Skeletal muscle satellite cell (primary cell): ENCODE measurements at regions not wholly inside any gene's neighbourhood (a gene's known extent, or its start where the extent isn't known, plus 50 kb on each side); places are given as distances from the start of the nearest gene placed in this dataset.

Experiments used
- H3K27me3 ChIP-seq: 2 replicates; pipeline ENCODE4 v1.7.0; 2013; ENCODE audit warnings: low read length; ENCODE audit not compliant: control insufficient read depth, insufficient read depth
- H3K36me3 ChIP-seq: 2 replicates; pipeline ENCODE4 v1.7.0; 2013; ENCODE audit warnings: mild to moderate bottlenecking, control low read depth, low read length; ENCODE audit not compliant: insufficient read depth
- H3K4me1 ChIP-seq: 2 replicates; pipeline ENCODE4 v1.7.0; 2013; ENCODE audit warnings: low read length; ENCODE audit not compliant: control insufficient read depth, insufficient read depth
- H3K4me2 ChIP-seq: 2 replicates; pipeline ENCODE4 v1.7.0; 2013; ENCODE audit warnings: mild to moderate bottlenecking, low read length
- H3K4me3 ChIP-seq: 2 replicates; pipeline ENCODE4 v1.7.0; 2013; ENCODE audit warnings: low read length
- H3K9ac ChIP-seq: 2 replicates; pipeline ENCODE4 v1.7.0; 2013; ENCODE audit warnings: mild to moderate bottlenecking, low read depth, low read length, moderate library complexity
- H3K9me3 ChIP-seq: replicated peaks from 2 replicates; pipeline ENCODE4 v1.7.0; 2013; ENCODE audit warnings: mild to moderate bottlenecking, control low read depth, low read length

DNA sequence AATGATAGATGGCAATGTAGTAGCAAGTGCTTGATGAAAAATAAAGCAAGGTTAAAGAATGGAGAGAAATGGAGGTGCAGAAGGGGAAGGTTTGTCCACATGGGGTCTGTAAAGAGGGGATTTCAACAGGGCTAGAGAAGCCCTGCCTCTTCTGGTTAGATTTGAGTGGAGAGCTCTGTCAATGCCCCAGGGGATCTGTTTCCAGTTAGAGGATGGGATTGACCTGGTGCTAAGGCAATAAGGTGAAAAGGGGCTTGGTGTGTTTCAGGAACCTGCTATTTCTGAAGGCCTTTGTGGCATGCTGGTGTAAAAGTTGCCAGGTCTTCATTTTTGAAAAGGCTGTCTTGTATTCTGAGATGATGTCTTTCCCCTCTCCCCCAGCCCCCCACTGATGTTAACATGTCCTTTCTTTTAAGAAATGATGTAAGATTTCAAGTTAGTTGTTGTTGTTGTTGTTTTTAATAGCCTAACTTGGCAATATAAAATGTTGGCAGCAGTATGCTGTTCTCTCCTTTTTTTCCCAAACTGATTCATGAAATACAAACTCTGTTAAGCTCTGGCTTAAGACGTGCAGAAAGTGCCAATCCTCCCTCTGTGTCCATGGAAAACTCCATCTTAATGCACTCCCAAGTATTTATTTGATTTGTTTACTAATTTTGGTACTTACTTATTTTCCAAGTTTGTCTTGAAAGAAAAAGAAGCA, 370.3 kb upstream of the ADGRL2 start:
- no peak overlapping the region for H3K4me2 ChIP-seq
- H3K36me3 ChIP-seq = no peaks in the 10 kb centered on the region
- no peaks in the 10 kb centered on the region for H3K9me3 ChIP-seq
- H3K9ac ChIP-seq = no peak overlapping the region
- no peaks in the 10 kb centered on the region for H3K27me3 ChIP-seq
- no peaks in the 10 kb centered on the region for H3K4me1 ChIP-seq
- H3K4me3 ChIP-seq = no peak overlapping the region

DNA sequence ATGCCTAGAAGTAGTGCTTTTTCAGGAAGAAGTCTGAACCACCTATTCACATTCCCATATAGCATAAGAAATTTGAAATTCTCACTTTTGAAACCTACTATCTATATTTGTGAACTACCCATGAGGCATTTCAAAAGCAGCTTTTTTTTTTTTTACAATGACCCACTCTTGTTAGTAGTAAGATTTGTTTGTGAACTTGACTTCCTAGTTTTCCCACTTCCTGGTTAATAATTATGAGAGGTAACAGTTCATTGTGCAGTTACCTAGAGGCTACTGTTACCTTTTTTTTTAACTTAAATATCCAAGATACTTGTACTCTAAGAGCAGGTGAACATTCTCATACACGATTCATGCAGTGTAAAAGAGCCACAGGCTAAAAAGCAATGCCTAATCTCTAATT, 371.7 kb upstream of the ADGRL2 start:
- Histone ChIP-seq H3K36me3 (no peaks in the 10 kb centered on the region), H3K9ac (no peak overlapping the region), H3K27me3 (no peaks in the 10 kb centered on the region), H3K4me3 (no peak overlapping the region), H3K4me2 (no peak overlapping the region), H3K4me1 (no peaks in the 10 kb centered on the region), H3K9me3 (no peaks in the 10 kb centered on the region)

DNA sequence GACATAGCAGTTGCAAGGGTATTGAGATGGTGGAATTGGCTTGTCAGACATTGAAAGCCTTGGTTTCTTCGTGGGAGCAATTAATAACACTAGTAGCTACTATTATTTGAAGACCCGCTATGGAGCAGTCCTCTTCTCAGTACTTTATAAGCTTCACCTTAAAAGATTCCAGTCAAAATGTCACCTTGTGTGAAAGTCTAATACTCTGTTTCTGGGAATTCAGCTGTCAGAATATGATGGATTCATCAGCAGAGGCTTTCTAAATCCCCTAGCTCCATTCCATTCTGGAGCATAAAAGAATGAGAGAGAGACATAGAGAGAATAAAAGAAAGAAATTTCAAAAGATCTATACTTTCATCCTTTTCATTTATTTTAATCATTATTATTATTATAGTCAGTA, 375.9 kb upstream of the ADGRL2 start:
- Histone ChIP-seq H3K27me3 (no peaks in the 10 kb centered on the region), H3K9ac (no peak overlapping the region), H3K36me3 (no peaks in the 10 kb centered on the region), H3K4me1 (no peaks in the 10 kb centered on the region), H3K9me3 (no peaks in the 10 kb centered on the region), H3K4me2 (no peak overlapping the region), H3K4me3 (no peak overlapping the region)

DNA sequence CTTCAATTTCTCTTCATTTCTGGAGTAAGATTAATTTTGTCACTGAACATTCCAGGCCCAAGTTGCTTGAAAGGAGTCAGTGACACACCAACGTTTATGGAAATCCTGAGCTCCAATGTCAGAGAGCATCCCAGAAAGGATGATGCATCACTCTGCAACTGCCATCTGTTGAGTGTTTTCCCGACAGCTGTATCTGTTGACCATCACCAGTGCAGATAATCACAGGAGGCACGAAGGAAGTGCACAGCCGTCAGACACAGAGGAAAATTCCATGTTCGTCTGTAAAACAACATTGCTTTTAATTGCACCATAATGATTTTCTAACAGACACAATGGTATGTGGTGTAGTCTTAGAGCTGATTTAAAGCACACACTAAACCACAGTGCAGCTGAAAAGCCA, 376.7 kb upstream of the ADGRL2 start:
- Histone ChIP-seq H3K36me3 (no peaks in the 10 kb centered on the region), H3K4me2 (no peak overlapping the region), H3K9ac (no peak overlapping the region), H3K4me3 (no peak overlapping the region), H3K4me1 (no peaks in the 10 kb centered on the region), H3K9me3 (no peaks in the 10 kb centered on the region), H3K27me3 (no peaks in the 10 kb centered on the region)

DNA sequence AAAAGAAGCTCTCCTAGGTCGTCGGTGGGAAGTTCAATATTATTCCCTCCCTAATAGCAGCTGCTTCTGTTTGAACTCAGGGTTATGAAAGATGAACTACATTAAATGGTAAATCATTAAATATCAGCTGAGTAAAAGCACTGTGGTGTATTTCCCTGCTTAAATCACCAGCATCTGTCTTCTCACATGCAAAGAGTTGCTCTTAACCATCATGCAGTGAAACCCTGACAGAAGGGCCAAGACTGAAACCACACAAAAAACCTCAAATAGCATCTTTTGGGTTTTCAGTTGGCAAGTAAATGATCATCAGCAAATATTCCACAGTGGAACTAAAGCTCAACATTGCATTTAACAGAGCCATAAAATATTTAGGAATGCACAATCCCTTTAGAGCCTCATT, 380.0 kb upstream of the ADGRL2 start:
- no peaks in the 10 kb centered on the region for H3K36me3 ChIP-seq
- no peak overlapping the region for H3K4me2 ChIP-seq
- H3K27me3 ChIP-seq = no peaks in the 10 kb centered on the region
- H3K9ac ChIP-seq = no peak overlapping the region
- H3K4me1 ChIP-seq = no peaks in the 10 kb centered on the region
- no peak overlapping the region for H3K4me3 ChIP-seq
- H3K9me3 ChIP-seq = no peaks in the 10 kb centered on the region

DNA sequence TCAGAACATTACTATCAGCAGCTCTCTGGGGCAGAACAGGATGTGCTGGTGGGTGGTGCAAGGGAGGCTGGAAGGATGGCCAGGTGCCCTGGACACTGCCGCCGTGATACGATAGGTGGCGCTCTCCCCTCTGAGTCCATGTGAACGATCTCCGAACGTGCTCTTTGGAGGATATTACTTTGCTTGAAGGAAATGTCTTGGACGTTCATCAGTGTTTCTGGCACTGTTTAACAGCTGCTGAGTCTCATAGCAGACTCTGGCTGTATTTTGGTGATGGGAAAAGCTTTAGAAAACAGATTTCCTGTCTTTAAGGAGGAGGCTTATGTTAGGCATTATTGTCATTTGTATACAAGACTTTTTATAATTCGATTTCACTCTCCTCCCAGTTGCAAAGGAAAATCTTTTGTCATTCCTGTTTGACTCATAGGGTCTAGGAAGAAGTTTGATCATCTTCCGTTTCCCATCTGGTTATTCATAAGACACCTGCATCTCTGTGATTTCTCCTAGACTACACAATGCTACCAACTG, 386.2 kb upstream of the ADGRL2 start:
- Histone ChIP-seq H3K9ac (no peak overlapping the region), H3K4me3 (no peak overlapping the region), H3K4me2 (no peak overlapping the region), H3K27me3 (no peaks in the 10 kb centered on the region), H3K4me1 (no peaks in the 10 kb centered on the region), H3K36me3 (no peaks in the 10 kb centered on the region), H3K9me3 (no peaks in the 10 kb centered on the region)

DNA sequence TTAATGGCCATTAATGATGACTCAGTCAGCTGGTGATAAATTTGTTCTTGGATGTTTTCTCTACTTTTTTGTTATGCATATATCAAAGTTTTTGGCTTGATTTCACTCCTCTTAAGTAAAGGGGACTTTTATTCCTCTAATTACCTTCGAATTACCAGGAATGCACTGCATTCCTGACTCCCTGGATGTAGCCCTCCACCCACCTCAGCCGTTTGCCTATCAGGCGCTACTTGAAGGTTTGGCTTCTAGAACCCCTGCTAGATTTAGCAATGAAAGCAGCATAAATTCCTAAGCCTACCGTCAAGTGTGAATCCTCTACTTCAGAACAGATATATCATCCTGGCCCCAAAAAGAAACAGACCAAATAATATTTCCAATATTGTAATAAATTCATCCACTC, 387.8 kb upstream of the ADGRL2 start:
- Histone ChIP-seq H3K4me1 (no peaks in the 10 kb centered on the region), H3K4me2 (no peak overlapping the region), H3K9ac (no peak overlapping the region), H3K36me3 (no peaks in the 10 kb centered on the region), H3K9me3 (no peaks in the 10 kb centered on the region), H3K4me3 (no peak overlapping the region), H3K27me3 (no peaks in the 10 kb centered on the region)

DNA sequence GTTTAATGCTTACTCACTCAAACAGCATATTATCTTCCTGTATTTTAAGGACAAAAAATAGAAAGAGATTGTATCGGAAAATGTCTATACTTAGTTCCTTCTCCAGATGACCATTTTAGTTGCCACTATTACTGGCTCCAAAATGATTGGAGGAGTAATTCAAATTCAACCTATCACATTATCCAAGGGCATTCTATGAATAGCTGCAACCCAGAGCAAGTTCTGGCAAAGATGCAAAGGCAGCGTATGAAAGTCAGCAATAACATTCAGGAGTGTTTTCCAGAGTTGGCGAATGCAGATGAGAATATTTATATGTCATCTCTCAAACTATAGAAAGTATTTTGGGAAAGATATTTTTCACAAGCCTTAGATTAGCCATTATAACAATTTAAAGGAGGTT, 389.8 kb upstream of the ADGRL2 start:
- no peak overlapping the region for H3K9ac ChIP-seq
- H3K36me3 ChIP-seq = no peaks in the 10 kb centered on the region
- no peak overlapping the region for H3K4me3 ChIP-seq
- no peak overlapping the region for H3K4me2 ChIP-seq
- H3K27me3 ChIP-seq = no peaks in the 10 kb centered on the region
- H3K4me1 ChIP-seq = no peaks in the 10 kb centered on the region
- no peaks in the 10 kb centered on the region for H3K9me3 ChIP-seq

DNA sequence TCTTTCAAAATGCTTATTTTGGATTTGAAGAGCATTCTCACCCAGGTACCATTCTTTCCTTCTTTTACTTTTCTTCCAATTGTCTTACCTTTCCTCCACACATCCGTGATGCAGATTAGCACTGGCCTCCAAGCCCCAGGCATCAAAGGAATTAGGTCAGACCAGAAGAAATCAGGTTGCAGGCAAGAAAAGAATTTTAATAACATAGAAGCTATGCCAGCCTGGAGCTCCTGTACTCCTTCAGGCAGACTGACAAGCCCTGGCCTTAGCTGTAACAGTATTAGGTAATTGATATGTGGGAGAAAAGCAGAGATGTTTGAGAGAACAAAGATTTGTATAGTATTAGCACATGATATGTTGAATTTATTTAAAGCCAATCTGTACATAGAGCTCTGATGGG, 390.4 kb upstream of the ADGRL2 start:
- H3K9ac ChIP-seq = no peak overlapping the region

DNA sequence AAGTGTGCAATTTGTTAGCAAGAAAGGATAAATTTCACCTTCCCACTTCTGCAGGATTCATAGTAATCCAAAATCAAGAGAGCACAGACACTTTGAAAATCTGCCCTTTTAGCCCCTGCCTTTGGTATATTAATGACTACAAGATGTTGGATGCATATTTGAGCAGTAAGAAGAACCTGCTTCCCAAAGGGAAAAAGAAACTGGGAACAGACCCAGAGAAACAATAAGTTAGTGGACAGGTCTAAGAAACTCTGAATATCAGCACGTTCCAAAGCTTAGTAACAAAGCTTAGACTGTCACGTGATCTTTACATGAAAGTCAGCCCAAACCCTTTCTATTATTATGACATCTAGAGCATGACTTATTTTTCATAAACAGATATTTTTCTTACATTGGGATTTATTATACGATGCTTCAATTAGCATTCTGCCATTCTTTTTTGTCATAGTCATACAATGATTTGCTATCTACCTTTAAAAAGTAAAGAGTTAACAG, 390.9 kb upstream of the ADGRL2 start:
- H3K4me1 ChIP-seq = no peaks in the 10 kb centered on the region
- no peak overlapping the region for H3K9ac ChIP-seq
- H3K27me3 ChIP-seq = no peaks in the 10 kb centered on the region
- H3K4me2 ChIP-seq = no peak overlapping the region
- no peak overlapping the region for H3K4me3 ChIP-seq
- no peaks in the 10 kb centered on the region for H3K36me3 ChIP-seq
- H3K9me3 ChIP-seq = no peaks in the 10 kb centered on the region

More for the DNA sequence above, 390.4 kb upstream of the ADGRL2 start:
- Histone ChIP-seq H3K4me1 (no peaks in the 10 kb centered on the region), H3K27me3 (no peaks in the 10 kb centered on the region), H3K4me3 (no peak overlapping the region), H3K36me3 (no peaks in the 10 kb centered on the region), H3K9me3 (no peaks in the 10 kb centered on the region), H3K4me2 (no peak overlapping the region)

DNA sequence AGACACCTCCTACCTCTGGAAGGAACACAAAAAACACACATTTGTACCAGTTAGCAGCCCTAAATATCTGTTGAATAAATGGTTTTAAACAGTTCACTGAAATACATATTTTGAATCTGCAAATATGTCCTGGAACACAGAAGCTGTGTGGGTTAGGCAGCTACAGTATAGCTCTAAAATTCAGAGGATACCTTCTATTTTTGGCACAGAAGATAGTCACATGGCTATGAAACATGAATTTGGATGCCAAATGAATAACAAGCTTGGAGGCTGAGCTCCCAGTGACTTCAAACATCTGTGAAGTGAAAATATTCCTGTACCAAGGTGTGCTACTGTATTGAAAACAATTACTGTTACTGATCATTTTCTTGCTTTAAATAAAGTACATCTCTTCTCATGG, 391.5 kb upstream of the ADGRL2 start:
- no peak overlapping the region for H3K9ac ChIP-seq
- no peak overlapping the region for H3K4me3 ChIP-seq
- no peaks in the 10 kb centered on the region for H3K27me3 ChIP-seq
- no peaks in the 10 kb centered on the region for H3K36me3 ChIP-seq
- H3K4me1 ChIP-seq = no peaks in the 10 kb centered on the region
- no peak overlapping the region for H3K4me2 ChIP-seq
- no peaks in the 10 kb centered on the region for H3K9me3 ChIP-seq

DNA sequence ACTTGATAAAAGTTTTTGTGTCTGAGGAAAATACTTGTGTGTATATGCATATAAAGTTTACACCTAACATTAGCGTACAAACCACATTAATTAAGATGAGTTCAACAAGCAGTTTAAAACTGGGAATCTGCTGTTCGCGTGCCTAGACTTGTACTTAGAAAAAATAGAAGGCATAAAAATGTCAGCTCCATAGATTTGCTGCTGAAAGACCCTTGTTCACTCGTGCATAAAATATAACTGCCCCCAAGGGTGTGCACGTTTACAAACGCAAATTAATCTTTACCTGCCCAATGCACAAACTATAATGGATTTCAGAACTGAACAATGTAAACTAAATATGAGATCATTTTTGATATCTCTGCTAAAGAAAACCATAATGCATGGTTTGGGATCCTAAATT, 392.3 kb upstream of the ADGRL2 start:
- no peak overlapping the region for H3K9ac ChIP-seq
- H3K9me3 ChIP-seq = no peaks in the 10 kb centered on the region
- H3K27me3 ChIP-seq = no peaks in the 10 kb centered on the region
- no peaks in the 10 kb centered on the region for H3K4me1 ChIP-seq
- no peaks in the 10 kb centered on the region for H3K36me3 ChIP-seq
- no peak overlapping the region for H3K4me3 ChIP-seq
- H3K4me2 ChIP-seq = no peak overlapping the region
